Forelimb muscle (tissue), 1 donor: ENCODE measurements at regions not wholly inside any gene's neighbourhood (a gene's known extent, or its start where the extent isn't known, plus 50 kb on each side); places are given as distances from the start of the nearest gene placed in this dataset.
"Not testable (repeated sequence)": the region's sequence is repeated elsewhere in the genome, so short reads cannot be mapped to it uniquely, and the experiment has no call there.

Experiments used
- DNase-seq: peaks from one replicate; pipeline ENCODE4 v3.0.0-alpha.2; 2013; ENCODE audit warnings: low read depth

- no peak for DNase-seq
Observed at GRCh38 chr4:85106166-85106565, 139.7 kb upstream of the WDFY3 start.

GRCh38 chr4:85106805-85107336 is 140.4 kb upstream of the WDFY3 start:
- DNase-seq, result no peak

- no peak for DNase-seq
Observed at GRCh38 chr4:85107553-85107952, 141.1 kb upstream of the WDFY3 start.

GRCh38 chr4:85113706-85114105 is 147.2 kb upstream of the WDFY3 start:
- no peak for DNase-seq

GRCh38 chr4:85114526-85114925 is 148.0 kb upstream of the WDFY3 start:
- DNase-seq, result no peak

GRCh38 chr4:85116008-85116407 is 149.5 kb upstream of the WDFY3 start:
- DNase-seq, result no peak

- no peak for DNase-seq
Observed at GRCh38 chr4:85125688-85126087, 159.2 kb upstream of the WDFY3 start.

- no peak for DNase-seq
Observed at GRCh38 chr4:85126991-85127591, 160.6 kb upstream of the WDFY3 start.

GRCh38 chr4:85127653-85128052 is 161.2 kb upstream of the WDFY3 start:
- no peak for DNase-seq

- no peak for DNase-seq
Observed at GRCh38 chr4:85128246-85129204, 162.0 kb upstream of the WDFY3 start.

GRCh38 chr4:85129354-85130125 is 163.1 kb upstream of the WDFY3 start:
- not testable (repeated sequence) for DNase-seq

GRCh38 chr4:85132117-85132516 is 165.6 kb upstream of the WDFY3 start:
- DNase-seq, result no peak

- DNase-seq, result no peak
Observed at GRCh38 chr4:85132570-85132969, 166.1 kb upstream of the WDFY3 start.

GRCh38 chr4:85139749-85140148 is 173.3 kb upstream of the WDFY3 start:
- not testable (repeated sequence) for DNase-seq

- DNase-seq, result no peak
Observed at GRCh38 chr4:85142451-85142850, 176.0 kb upstream of the WDFY3 start.

- peak; percentile 77 for DNase-seq
Observed at GRCh38 chr4:85147481-85148076, 181.1 kb upstream of the WDFY3 start.

- DNase-seq, result peak; percentile 88
Observed at GRCh38 chr4:85149676-85150075, 183.2 kb upstream of the WDFY3 start.

- peak; percentile 62 for DNase-seq
Observed at GRCh38 chr4:85151371-85151770, 184.9 kb upstream of the WDFY3 start.

GRCh38 chr4:85151786-85152185 is 185.3 kb upstream of the WDFY3 start:
- DNase-seq, result no peak

GRCh38 chr4:85152480-85152879 is 186.0 kb upstream of the WDFY3 start:
- DNase-seq, result no peak

- DNase-seq, result no peak
Observed at GRCh38 chr4:85153221-85153620, 186.7 kb upstream of the WDFY3 start.

GRCh38 chr4:85154591-85154990 is 188.1 kb upstream of the WDFY3 start:
- no peak for DNase-seq
